Kidney (tissue), 13 donors: ENCODE measurements at regions not wholly inside any gene's neighbourhood (a gene's known extent, or its start where the extent isn't known, plus 50 kb on each side); places are given as distances from the start of the nearest gene placed in this dataset.

Experiments
- DNase-seq, 5 donors: peaks; one replicate each; pipeline ENCODE4 v3.0.0-alpha.2; 2013 to 2020
- FAIRE-seq: peaks from 2 replicates; lab custom pipeline; 2012; peaks lifted over from hg19 to GRCh38; lab: Jason Lieb, UNC
- H3K27ac ChIP-seq, 2 donors: one replicate each; pipeline ENCODE4 v1.7.0; 2013; ENCODE audit warnings: low read depth in 2 of 2, low read length in 2 of 2, inconsistent platforms in 1 of 2
- H3K27me3 ChIP-seq: one replicate; pipeline ENCODE4 v1.7.1; 2013; ENCODE audit warnings: low read length, inconsistent platforms; ENCODE audit not compliant: control insufficient read depth, insufficient read depth
- H3K36me3 ChIP-seq, 3 donors: one replicate each; pipeline versions ENCODE4 v1.7.0 to v1.7.1; 2013; ENCODE audit warnings: low read length in 3 of 3, control low read depth in 1 of 3, inconsistent platforms in 1 of 3; ENCODE audit not compliant: insufficient read depth in 3 of 3, control insufficient read depth in 2 of 3
- H3K4me1 ChIP-seq, 3 donors: one replicate each; pipeline versions ENCODE4 v1.7.0 to v1.7.1; 2013; ENCODE audit warnings: low read length in 3 of 3, inconsistent platforms in 1 of 3, low read depth in 1 of 3; ENCODE audit not compliant: control insufficient read depth in 2 of 3, insufficient read depth in 2 of 3
- H3K4me3 ChIP-seq, 3 donors: one replicate each; pipeline versions ENCODE4 v1.7.0 to v1.8.1; 2013; ENCODE audit warnings: low read length in 3 of 3, control low read depth in 1 of 3, inconsistent platforms in 1 of 3
- H3K9ac ChIP-seq, 3 donors: one replicate each; pipeline versions ENCODE4 v1.7.0 to v1.7.1; 2013; ENCODE audit warnings: low read length in 3 of 3, control low read depth in 1 of 3, inconsistent platforms in 1 of 3
- H3K9me3 ChIP-seq, 3 donors: one replicate each; pipeline versions ENCODE4 v1.7.0 to v1.7.1; 2013; ENCODE audit warnings: low read length in 3 of 3, control low read depth in 1 of 3, inconsistent platforms in 1 of 3; ENCODE audit not compliant: control insufficient read depth in 2 of 3, insufficient read depth in 1 of 3
- CTCF ChIP-seq: IDR thresholded peaks from 3 replicates; pipeline ENCODE4 v1.5.1; 2012; ENCODE audit warnings: mild to moderate bottlenecking, moderate library complexity, borderline replicate concordance; ENCODE audit not compliant: insufficient read depth; ENCODE audit errors: extremely low read depth
- intact Hi-C: fragments of 100-400 bp; cut with DNase I; formaldehyde crosslinking; loops from one replicate; pipeline ENCODE4 v1.11.1; 2022
- donor health status: control.
- donor health status: control.
- donor health status: control.
- donor health status: control.
- donor health status: control.
- donor health status: DM: yes; HTN: yes; CAD: no.
- donor health status: Normal renal cell carcinoma (clear cell type).

- FAIRE-seq (no peak), DNase-seq (no peak)
- Histone ChIP-seq H3K9me3 (no peaks in the 10 kb centered on the region), H3K27me3 (no peaks in the 10 kb centered on the region), H3K4me1 (no peaks in the 10 kb centered on the region), H3K36me3 (no peaks in the 10 kb centered on the region), H3K9ac (no peak overlapping the region), H3K27ac (no peak overlapping the region), H3K4me3 (no peak overlapping the region)
- intact Hi-C loops = no loop called here
- no peak for TF ChIP-seq CTCF
Measured at GRCh38 chr6:19637010-19637409, 200.2 kb upstream of the ID4 start.

GRCh38 chr6:19638931-19639330 lies 198.2 kb upstream of the ID4 start:
- no peak for TF ChIP-seq CTCF
- no peaks in the 10 kb centered on the region for H3K9me3 ChIP-seq
- no peaks in the 10 kb centered on the region for H3K27me3 ChIP-seq
- DNase-seq (no peak), FAIRE-seq (no peak)
- H3K9ac ChIP-seq = no peak overlapping the region
- no peaks in the 10 kb centered on the region for H3K36me3 ChIP-seq
- no peak overlapping the region for H3K4me3 ChIP-seq
- no peaks in the 10 kb centered on the region for H3K4me1 ChIP-seq
- intact Hi-C loops = no loop called here
- no peak overlapping the region for H3K27ac ChIP-seq

- no peak overlapping the region for H3K9ac ChIP-seq
- no peak overlapping the region for H3K4me3 ChIP-seq
- no peaks in the 10 kb centered on the region for H3K36me3 ChIP-seq
- intact Hi-C loops = no loop called here
- H3K27me3 ChIP-seq = no peaks in the 10 kb centered on the region
- no peak for DNase-seq
- TF ChIP-seq CTCF = no peak
- no peaks in the 10 kb centered on the region for H3K4me1 ChIP-seq
- no peaks in the 10 kb centered on the region for H3K9me3 ChIP-seq
- no peak for FAIRE-seq
- no peak overlapping the region for H3K27ac ChIP-seq
Measured at GRCh38 chr6:19643287-19643686, 193.9 kb upstream of the ID4 start.

GRCh38 chr6:19643713-19644112 lies 193.5 kb upstream of the ID4 start:
- TF ChIP-seq CTCF = no peak
- Histone ChIP-seq H3K27me3 (no peaks in the 10 kb centered on the region), H3K4me3 (no peak overlapping the region), H3K9me3 (no peaks in the 10 kb centered on the region), H3K4me1 (no peaks in the 10 kb centered on the region), H3K27ac (no peak overlapping the region), H3K9ac (no peak overlapping the region), H3K36me3 (no peaks in the 10 kb centered on the region)
- DNase-seq (no peak), FAIRE-seq (no peak)
- intact Hi-C loops = no loop called here
